HG03520 (cell line): ENCODE measurements at regions not wholly inside any gene's neighbourhood (a gene's known extent, or its start where the extent isn't known, plus 50 kb on each side); places are given as distances from the start of the nearest gene placed in this dataset.
A peak's percentile ranks its signal among the peaks of the same experiment; 100 is the strongest.
"Not testable (repeated sequence)": the region's sequence is repeated elsewhere in the genome, so short reads cannot be mapped to it uniquely, and the experiment has no call there.

Source experiments
- ATAC-seq: cut with Tn5 transposase; IDR thresholded peaks from one replicate; pipeline ENCODE4 v1.9.1; 2021; ENCODE audit warnings: mild to moderate bottlenecking, moderate library complexity; ENCODE audit not compliant: unreplicated experiment

DNA sequence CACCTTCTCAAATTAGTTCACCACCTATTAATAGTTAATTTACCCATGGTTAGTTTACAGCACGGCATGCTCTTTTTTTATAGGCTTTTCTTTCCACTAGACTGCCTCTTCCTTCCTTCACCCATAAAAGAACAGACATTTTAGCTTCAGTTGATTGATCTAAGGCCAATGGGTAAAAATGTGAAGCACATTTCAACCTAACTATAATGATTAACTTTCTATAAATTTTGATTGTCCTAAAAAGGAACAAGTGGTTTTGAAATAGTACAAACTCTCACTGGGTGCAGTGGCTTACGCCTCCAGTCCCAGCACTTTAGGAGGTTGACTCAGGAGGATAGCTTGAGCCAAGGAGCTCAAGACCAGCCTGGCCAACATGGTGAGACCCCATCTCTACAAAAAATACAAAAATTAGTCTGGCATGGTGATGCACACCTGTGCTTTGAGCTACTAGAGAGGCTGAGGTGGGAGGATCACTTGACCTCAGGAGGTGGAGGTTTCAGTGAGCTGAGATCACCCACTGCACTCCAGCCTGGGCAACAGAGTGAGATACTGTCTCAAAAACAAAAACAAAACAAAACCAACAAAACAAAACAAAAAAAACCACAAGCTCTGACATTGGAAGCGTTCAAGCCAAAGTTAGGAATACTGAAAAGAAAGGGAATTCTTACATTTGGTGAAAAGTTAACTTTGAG, 89.9 kb upstream of the FAT1 start:
- ATAC-seq: no peak

DNA sequence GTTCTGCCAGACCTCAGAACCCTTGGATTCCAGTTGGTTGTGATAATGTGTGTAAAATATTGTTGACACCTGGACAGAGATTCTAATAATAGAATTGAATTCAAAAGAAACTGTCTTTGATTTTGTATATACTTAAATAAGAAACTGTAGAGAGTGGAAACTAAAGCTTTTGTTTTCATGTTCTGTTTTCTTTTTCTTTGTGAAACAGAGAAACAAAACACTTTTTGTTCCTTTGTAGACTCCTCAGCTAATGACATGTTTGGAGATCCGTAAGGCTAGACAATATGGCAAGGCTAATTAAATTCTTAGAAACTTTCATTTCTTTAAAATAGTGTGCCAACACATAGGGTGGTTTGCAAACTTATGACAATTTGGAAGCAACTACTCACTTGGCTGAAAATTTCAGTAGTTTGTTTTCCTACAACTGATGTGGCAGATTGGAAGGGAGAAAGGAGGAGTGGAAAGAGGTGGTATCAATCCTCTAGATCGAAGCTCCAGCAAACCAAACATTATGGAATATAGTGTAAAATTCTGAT, 90.9 kb upstream of the FAT1 start:
- no peak for ATAC-seq

DNA sequence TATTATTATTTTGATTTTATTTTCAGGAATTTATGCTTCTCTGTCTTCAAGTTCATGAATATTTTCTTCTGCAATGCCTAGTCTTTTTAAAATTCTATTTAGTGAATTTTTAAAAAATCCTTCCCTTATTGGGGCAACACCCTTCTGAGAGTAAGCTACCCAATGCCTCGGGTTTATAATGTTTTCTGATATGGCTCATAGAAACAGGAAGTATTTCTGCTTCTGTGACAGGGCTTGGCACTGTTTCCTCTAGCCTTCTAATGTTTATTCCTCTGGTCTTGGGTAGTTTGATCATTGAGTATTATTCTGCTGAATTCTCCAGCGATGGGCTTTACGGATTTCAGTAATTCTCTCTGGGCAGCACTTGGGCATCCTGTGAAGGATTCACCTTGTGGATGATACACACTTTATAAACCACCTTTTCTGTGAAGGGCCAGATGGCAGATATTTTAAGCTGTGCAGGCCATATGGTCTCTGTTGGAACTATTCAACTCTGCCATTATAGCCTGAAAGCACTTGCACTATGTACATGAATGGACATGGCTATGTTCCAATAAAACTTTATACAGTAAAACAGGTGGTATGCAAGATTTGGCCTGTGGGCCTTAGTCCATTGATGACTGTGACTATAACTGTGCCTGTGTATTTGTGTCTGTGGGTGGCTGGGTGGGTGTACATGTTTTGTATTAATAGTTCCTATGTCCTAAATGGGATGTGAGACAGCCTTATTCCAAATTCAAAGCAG, 95.9 kb upstream of the FAT1 start:
- ATAC-seq: no peak

DNA sequence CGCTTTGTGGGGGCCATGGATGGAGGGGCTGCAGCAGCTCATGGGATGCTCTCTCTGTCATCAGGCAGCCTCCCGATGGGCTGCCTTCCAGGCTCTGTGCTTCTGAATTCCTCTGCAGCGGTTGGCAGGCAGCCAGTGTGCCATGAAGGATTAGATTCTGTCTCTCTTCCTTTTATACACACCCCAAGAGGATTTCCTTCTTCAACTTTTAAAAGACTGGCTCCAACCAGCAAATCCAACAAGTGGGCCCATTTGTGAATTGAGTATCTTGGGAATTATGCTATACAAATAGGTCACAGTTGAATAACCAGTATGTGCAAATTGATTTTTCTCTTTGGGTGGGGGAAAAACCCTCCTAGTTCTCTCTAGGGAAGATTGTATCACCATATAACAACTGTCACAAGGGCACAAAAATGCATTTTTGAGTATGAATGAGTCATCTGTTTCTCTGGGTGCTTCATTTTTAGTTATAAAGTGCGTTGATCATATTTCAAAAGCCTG, 96.8 kb upstream of the FAT1 start:
- ATAC-seq: no peak

DNA sequence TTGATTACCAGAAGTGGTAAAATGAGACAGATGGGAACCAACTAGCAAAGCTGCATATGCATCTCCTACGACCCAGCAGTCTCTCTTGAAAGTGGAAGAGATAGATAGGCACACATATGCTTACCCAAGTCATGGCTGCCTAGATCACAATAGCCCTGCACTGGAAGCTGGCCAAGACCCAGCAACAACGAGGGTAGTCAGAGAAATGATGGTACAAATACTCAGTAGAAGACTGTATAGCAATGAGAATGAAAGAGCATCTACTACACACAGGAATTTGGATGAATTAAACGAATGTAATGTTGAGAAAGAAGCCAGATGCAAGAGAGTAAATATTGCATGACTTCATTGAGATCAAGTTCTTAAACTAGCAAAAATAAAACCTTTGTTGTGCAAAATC, 100.3 kb upstream of the FAT1 start:
- ATAC-seq: no peak

DNA sequence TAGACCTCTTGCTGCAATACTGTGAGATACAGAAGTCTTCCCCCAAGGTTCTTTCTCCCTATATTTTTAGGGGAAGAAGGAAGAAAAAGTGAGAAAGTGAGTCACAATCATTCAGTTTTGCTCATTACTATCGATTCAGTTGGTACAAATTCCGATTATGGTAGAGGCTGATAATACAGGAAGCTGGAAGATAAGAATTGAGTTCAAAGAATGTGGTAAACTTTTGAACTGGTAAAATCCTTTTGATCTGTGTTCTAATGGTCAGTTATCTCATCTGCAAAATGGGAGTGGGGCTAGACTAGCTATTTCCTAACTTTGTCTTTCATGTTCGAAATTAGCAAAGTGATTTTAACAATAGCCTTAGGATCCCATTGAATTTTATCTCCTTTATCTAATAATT, 101.4 kb upstream of the FAT1 start:
- no peak for ATAC-seq

DNA sequence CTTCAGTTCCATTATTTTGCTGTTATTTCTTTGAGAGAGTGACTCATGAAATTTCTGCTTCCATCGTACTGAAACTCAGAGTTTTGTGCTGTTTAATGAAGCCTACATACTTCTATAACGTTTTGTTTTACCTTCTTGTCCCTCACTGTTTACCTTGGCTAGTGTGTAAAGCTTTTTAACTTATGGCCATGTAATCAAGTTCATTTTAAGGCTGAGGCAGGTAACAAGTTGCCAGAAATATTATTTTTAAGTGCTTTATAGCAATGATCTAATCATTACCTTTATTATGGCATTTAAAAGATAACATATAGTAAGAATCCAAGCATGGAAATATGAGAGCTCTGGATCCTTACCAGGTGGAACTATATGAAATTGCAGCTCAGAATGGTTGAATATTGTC, 102.3 kb upstream of the FAT1 start:
- no peak for ATAC-seq

DNA sequence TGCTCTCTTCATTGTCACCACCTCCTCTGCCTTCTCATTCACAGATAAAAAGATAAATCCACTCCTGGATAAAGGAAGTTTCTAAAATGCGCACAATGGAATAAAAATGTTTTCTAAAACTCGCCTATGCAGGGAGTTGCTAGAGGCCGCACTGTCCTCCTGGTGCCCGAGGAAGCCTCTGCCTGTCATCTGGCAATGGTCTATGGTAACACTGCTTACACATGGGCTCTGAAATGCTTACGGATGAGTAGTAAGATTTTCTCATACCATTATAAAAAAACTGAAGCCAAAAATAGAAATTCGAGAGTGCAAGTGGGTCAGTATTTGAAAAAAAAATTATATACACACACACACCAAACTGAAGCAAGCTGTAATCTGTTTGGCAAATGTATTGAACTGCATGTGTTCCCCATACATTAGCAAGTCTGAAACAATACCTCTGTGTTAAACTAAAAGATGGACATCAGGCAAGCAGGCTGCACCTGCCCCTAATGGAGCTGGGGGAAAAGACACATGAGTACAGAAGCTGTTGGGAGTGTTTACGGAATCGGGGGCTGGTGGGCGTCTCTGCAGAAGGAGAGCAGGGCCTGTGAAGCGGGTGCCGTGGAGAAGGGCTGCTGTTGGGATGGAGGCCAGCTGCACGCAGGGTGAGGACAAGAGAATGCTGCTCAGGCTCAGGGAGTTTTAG, 103.3 kb upstream of the FAT1 start:
- no peak for ATAC-seq

DNA sequence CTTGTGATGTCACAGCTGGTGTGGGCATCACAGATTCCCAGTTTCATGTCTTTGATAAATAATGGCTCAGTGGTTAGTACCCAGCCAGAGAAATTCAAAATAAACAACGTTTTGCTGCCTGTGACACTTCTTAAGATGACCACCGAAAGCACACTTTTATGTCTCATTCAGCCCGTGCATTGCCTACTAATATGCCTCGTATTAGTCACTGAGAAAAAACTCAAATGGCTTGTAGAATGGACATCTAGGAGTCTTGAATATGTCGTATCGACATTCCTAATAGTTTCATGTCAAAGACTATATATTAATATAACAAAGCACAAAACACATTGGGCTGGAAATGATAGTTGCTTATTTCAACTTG, 103.9 kb upstream of the FAT1 start:
- ATAC-seq: no peak

DNA sequence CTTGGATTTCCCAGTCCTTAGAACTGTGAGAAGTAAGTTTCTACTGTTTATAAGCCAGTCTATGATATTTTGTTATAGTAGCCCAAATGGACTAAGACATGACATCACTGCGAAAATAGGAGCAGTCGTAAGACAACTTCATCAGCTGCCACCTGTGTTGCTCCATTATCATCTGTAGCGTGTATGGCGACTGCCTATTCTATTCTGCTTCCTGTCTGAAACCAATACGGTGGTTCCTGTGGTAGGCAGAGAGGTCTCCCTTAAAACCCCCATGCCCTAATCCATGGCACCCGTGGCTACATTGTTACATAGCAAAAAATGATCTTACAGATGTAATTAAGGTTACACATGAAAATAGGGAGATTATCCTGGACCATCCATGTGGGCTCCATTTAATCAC, 105.4 kb upstream of the FAT1 start:
- no peak for ATAC-seq

DNA sequence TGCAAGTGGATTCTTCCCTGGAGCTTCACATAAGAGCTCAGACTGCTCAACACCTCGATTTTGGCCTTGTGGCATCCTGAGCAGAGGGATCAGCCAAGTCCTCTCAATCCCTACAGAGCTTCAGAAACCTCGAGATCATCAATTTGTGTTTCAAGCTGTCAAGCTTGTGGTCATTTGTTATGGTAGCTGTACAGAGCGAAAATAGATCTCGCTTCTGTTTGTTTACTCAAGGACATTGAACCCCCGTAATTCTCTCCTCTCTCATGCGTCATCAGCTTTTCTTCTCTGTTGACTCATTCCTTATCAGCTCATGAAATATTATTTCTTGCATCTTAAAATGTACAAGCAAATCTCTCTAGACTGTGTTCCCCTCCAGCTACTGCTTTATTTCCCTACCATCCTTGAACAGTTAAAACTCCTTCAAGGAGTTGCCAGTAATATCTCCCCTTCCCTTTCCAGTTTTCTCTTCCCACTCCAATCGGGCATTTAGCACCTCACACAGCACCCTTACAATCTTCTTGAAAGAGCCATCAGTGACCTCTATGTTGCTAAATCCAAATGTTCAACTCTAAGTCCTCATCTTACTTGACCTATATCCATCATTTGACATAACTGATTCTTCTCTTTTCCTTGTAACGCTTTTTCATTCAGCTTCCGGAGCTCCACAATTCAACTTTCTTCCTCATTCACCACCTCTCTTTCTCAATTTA, 106.2 kb upstream of the FAT1 start:
- ATAC-seq: no peak

DNA sequence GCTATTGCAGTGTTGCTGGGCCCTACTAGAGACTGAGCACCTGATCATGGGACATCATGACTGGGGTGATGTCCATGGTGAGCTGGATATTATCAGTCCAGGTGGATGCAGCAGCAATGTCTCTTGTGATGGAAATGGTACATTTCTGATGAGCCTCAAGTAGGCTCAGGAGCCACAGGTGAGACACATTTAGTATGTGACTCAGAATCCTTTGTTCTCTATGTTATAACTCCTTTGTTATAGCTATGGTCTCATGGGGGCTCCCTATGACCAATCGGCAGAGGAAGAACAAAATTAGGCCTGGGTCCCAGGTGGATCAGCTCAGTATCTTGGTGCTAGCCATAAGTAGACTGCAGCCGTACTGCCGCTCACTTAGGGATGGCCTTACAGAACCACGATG, 107.9 kb upstream of the FAT1 start:
- no peak for ATAC-seq

DNA sequence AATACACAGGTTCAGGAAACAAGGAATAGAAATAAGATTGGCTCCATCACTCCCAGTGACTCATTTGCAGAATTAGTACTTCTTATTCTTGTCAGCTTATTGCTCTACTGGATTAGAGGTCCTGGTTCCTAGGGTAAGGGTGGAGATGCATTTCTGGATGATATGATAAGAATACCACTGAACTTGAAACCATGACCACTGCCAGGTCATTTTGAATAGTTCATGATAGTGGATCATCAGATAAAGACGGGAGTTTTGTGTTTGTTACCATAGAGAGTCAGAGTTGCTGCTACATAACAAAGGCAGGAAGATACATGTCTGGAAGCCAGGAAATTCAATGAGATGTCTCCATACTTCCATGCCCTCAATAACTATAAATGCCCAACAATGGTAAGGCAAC, 109.2 kb upstream of the FAT1 start:
- no peak for ATAC-seq

DNA sequence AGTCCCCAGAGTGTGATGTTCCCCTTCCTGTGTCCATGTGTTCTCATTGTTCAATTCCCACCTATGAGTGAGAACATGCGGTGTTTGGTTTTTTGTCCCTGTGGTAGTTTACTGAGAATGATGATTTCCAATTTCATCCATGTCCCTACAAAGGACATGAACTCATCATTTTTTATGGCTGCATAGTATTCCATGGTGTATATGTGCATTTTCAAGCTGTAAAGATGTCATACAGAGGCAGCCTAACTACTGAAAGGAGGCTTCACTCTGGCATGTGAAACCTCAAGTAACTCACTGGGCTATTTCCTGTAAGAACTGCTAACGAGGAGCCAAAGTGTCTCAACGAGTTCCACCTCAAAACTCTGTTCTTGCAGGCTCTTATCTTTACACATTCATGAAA, 113.8 kb upstream of the FAT1 start:
- not testable (repeated sequence) for ATAC-seq

DNA sequence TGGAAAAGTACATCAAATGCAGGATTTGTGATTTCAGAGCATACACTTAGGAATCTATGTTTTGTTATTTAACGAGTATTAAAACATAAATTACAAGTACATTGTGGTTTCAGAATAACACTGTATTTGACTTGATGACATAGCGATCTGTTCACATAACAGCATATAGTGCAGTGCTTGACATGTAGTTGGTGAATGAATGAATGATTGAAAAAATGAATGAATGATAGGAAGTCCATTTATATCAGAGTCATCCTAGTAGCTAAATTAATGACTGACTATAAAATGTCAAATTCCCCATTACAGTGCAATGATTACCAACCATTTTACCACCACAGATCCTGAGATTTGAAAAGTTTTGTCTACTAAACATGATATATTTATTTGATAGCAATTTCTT, 114.6 kb upstream of the FAT1 start:
- no peak for ATAC-seq

DNA sequence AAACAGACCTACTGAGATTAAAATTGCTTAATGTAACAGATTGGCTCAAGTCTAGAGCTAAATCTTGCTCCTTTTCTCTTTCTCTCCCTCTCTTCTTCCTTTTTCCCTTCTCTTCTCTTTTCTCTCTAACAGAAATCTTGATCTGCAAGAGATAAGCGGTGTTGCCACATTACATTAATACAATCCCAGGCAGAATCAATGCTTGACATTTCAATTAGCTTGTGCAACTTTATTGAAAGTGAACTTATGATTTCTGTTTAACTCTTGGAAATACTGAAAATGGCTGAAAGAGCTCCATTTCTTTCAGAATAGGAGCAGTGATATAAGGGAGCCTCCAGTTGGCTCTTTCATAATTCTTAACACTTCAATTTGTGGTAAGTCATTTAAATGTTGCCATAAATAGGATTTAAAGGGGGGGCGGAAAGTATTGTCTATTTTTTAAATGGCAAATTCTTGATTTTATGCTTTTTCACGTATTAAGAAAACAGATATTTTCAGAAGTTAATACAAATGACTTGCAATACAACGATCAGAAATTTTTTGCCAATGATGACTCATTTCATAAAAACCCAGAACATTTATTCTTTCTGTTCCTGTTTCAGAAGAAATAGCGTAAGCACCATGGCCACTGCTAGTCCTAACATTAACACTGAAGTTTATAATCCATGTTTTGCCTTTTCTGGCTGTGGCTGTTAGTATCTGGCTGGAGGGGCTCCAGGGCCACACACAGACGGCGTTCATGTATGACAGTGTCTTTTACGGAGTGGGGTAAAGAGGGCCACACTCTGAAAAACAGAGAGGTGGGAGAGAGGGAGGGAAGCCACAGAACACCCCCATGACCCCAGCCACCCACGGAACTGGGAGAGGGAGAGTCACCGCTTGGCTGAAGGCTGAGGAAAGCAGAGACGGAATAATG, 115.7 kb upstream of the FAT1 start:
- peak; percentile 82 for ATAC-seq

DNA sequence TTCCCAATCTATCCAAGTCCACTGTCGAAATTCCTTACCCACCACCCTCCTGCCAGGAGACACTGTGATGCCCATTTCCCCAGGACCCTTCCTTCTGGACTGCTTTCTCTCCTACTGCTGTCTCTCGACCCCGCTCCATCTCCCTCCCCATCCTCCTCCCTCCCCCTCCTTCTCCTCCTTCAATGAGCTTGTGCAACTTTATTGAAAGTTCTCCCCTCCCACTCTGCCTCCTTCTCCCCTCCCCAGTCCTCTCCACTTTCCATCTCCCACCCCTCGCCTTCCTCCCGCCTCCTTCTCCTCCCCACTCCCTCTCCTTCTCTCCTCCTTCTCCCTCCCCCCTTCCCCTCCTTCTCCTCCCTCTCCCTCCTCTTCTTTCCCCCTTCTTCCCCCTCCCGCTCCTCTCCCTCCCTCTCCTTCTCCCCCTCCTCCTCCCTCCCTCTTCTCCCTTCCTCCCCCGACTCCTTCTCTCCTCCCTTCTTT, 116.6 kb upstream of the FAT1 start:
- ATAC-seq: no peak

DNA sequence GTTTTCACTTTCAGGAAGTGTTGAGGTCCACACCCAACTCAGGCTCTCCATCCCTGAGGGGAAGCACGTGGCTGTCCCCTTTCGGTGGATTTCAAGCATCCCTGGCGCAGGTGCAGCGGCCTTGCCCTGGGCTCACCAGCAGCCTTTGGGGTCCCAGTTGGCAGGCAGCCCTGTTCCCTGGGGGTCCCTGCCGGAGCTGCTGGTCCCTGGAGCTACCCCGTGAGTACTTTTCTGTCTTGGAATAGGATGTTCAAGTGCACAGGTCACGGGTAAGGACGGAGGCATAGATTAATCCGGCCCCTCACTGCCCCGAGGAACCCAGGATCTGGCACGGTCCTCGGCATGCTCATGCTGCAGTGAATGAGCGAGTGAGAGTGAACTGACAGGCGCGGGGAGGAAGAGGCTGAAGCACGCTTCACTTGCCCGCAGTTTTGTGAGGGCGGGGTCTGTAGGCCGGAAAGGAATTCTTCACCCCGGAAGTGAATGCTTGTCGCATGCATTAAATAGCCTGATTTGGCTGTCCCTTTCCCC, 117.2 kb upstream of the FAT1 start:
- no peak for ATAC-seq

DNA sequence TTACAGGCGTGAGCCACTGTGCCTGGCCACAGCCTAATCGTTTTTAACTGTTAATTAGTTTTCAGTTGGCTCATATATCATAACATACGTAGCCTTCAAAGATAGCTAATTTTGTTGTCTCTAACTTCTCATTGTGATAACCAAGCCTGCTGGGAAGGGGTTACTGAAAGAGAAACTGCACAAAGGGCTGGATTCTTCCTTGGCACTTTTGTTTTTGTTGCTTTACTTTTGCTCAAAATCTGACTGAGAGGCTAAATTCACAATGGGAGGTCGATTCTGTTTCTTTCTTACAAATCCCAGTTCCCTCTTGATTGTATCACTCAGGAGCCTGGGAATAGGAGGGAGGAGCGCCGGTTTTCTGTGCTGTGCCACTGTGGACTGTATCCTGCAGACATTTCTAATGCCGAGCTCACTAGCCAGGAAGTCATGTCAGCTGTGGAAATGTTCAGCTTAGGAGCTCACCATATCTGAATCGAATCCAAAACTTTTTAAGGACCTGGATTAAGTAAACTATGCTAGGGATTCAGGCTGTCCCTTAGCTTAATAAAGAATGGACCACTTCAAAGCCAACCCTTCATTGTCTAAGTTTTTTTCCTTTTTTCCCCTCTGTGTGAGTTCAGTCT, 120.5 kb upstream of the FAT1 start:
- no peak for ATAC-seq
